GM19467 (cell line): ENCODE measurements at regions not wholly inside any gene's neighbourhood (a gene's known extent, or its start where the extent isn't known, plus 50 kb on each side); places are given as distances from the start of the nearest gene placed in this dataset.

Experiments
- ATAC-seq: cut with Tn5 transposase; IDR thresholded peaks from one replicate; pipeline ENCODE4 v1.9.1; 2021; ENCODE audit warnings: mild to moderate bottlenecking, moderate library complexity; ENCODE audit not compliant: unreplicated experiment

DNA sequence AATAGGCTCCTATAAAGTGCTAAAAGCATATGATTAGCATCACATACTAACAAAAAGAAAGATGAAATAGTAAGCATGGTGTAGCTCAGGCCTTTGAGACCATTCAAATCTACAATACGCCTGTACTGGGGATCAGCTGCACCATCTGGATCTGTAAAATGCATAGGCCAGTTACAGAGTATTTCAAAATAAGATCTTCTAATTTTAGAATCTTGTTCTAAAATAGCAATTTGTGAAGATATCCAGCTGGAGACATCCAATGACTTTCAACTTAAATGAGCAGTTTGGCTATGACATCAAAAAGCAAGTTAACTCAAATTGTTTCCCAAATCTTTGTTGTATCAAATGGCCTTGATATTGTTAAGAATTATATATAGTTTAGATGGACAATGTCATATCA, 386.3 kb downstream of the MRPS30 start:
- ATAC-seq, result no peak
